Dedifferentiated amniotic fluid mesenchymal stem cell (primary cell): ENCODE measurements at regions not wholly inside any gene's neighbourhood (a gene's known extent, or its start where the extent isn't known, plus 50 kb on each side); places are given as distances from the start of the nearest gene placed in this dataset.
"Not testable (repeated sequence)": the region's sequence is repeated elsewhere in the genome, so short reads cannot be mapped to it uniquely, and the experiment has no call there.

Experiments
- DNase-seq: peaks from one replicate; pipeline ENCODE4 v3.0.0-alpha.2; 2016; ENCODE audit errors: extremely low spot score

DNA sequence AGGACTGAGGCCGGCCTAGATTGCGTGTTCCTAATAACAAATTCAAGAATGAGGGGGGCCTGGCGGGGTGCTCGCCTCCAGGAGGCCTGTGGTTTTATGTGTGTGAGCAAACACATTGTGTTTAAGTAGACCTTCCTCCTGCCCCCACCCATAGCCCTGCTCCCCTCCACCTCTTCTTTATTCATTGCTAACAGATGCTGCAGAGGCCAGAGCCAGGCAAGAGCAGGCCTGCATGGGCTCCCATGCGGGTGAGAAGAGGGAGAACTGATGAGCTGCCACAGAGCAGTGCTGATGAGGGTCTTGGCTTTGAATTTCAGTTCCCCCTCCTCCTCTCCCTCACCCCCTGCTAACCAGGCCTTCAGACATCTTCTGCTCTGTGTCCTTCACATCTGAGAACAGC, 154.6 kb downstream of the OSR1 start:
- no peak for DNase-seq

- DNase-seq, result no peak
Measured at GRCh38 chr2:19201911-19202462, 156.4 kb downstream of the OSR1 start.

- DNase-seq, result no peak
Measured at GRCh38 chr2:19198381-19198780, 160.0 kb downstream of the OSR1 start.

DNA sequence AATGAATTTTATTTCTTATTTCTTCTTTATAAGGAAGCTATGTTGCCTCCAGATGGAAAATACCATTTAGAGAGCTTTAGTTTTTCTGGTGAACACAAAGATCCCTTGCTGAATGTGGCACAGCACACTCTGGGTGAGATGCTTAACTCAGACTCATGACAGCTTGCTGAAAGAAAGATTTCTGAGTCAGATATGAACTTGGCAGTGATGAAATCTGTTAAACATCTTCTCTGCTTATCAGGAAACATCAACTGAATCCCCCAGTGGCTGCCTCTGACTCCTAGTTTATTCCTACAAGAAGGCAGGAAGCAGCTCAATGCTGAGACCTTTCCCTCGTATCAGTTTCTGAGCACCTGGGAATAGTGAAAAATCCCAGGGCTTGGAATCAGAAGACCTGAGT, 162.8 kb downstream of the OSR1 start:
- no peak for DNase-seq

DNA sequence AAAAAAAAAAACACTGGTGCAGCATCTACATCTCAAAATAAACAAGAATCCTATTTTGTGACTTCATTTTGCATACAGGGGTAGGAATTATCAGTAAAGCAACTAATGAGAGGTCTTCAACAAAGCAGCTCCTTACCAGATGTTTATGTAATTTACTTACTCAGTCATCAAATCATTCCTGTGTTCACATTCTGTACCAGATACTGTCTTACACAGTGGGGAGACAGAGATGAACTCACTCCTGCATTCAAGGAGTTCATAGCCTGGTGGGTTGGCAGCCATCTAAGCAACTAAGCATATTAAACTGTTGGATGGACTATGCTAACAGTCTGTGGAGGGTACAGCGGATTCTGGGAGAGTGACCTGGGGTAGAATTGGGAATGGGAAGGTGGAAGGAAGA, 169.0 kb downstream of the OSR1 start:
- no peak for DNase-seq

DNA sequence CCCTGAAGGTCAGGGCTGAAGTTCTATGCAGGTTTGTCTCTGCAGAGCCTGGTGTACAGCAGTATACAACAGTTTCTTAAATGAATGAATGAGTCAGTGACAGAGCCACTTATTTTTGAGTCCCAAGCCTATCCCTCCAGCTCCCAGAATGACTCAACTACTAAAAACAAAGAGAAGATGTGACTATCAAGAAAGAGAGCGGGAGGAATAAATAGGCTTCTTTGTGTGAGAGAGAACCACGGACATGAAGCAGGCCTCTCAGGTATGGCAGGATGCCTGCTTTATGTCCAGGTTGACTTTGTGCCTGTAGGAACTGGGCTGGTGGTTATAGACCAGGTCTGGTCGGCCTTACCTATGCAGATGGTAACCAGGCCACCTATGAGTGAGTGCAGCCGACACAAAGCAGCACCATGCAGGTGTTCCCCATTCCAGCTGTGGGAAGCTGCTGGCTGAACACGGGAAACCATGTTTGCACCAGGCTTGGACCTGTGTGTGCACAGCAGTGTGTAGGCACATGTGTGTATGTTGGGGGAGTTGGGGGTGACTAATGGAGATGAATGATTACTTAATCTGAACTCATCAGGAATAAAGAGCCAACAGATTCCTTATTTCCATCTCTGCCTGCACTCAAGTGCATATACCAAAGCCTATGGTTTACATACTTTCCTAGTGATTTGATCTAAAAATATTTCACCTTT, 171.0 kb downstream of the OSR1 start:
- no peak for DNase-seq

DNA sequence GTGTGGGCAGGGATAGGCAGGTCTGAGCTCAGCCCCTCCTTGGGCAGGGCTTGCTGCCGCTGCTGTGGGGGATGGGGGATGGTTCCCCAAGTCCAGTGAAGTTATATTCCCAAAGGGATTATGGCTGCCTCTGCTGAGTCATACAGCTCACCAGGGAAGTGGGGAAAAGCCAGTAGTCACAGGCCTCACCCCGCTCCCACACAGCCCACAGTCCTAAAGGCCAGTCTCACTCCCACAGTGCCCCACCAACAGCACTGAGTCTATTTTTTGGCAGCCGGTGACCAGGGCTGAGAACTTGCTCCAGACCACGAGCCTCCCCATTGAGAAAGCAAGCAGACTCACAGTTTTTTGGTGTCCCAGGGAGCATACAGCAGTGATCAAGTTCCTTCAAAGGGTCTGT, 173.3 kb downstream of the OSR1 start:
- DNase-seq, result no peak

GRCh38 chr2:19178175-19178574, 180.2 kb downstream of the OSR1 start:
- DNase-seq, result peak; percentile 42

DNA sequence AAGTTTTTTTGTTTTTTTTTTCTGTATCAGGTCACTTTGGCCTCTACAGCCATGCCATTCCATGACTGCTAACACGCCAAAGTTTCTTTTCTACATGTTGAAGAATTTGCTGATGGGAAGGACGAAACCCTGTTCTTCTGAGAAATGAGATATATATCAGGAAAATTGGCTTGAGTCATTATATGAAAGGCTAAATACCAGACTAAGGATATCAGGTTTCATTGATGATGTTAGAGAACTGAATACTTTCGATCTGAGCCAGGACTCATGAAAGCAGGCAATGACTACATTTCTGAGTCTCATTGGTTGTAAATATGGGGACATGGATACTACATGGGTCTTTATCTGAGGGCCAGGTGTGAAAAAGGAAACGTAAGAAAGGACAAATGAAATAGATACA, 181.4 kb downstream of the OSR1 start:
- DNase-seq, result peak; percentile 78

DNA sequence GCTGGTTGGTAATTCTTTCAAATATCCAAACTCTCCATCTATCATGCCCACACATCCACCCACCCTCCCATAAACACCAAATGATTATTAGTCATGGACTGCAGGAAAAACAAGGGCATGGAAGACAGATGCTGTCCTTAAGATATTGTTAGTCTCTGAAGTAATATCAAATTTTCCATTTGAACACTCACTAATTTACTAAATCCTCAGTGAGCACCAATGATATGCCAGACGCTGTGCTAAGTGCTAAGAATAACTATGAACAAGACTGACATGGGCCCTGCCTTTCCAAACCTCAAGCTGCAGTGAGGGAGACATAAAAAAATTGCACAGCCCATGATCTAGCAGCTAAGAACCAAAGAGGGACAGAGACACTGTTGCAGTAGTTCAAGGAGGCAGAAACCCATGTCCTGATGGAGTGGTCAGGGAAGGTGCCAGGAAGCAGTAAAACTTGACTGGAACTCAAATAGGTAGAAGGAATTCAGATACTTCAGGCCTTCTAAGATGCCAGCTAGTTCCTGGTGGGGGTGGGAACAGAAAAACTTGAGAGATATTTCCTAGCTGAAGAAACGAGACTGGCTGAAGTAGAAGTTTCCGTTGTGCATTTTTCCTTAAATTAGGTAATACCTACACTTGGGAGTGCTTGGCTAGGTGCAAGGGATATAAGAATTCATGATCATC, 182.1 kb downstream of the OSR1 start:
- DNase-seq, result no peak

GRCh38 chr2:19174176-19174575, 184.2 kb downstream of the OSR1 start:
- DNase-seq, result no peak

- no peak for DNase-seq
Measured at GRCh38 chr2:19171409-19171808, 187.0 kb downstream of the OSR1 start.

- no peak for DNase-seq
Measured at GRCh38 chr2:19169134-19169768, 189.2 kb downstream of the OSR1 start.

DNA sequence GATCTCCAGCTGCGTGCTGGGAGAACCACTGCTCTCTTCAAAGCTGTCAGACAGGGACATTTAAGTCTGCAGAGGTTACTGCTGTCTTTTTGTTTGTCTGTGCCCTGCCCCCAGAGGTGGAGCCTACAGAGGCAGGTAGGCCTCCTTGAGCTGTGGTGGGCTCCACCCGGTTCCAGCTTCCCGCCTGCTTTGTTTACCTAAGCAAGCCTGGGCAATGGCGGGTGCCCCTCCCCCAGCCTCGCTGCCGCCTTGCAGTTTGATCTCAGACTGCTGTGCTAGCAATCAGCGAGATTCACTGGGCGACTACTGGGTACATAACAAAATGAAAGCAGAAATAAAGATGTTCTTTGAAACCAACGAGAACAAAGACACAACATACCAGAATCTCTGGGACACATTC, 194.3 kb downstream of the OSR1 start:
- not testable (repeated sequence) for DNase-seq

GRCh38 chr2:19158896-19159295, 199.5 kb downstream of the OSR1 start:
- DNase-seq, result no peak

- no peak for DNase-seq
Measured at GRCh38 chr2:19158211-19158610, 200.2 kb downstream of the OSR1 start.

DNA sequence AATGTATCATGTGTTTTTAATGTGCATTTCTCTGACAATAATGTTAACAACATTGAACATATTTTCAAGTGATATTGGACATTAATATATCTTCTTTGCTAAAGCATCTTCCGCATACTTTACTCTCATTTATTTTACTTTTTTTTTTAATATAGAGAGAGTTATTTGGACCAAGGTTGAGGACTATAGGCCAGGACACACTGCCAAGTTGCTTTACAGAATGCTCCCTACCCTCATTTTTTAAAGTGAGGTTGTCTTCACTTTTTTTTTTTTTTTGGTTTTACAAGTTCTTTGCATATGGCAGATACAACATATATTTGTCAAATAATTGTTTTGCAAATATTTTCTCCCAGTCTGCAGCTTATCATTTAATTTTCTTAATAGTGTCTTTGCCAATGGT, 201.8 kb downstream of the OSR1 start:
- DNase-seq, result no peak

GRCh38 chr2:19150726-19151125, 207.7 kb downstream of the OSR1 start:
- DNase-seq, result no peak

GRCh38 chr2:19146867-19147266, 211.6 kb downstream of the OSR1 start:
- DNase-seq, result no peak

DNA sequence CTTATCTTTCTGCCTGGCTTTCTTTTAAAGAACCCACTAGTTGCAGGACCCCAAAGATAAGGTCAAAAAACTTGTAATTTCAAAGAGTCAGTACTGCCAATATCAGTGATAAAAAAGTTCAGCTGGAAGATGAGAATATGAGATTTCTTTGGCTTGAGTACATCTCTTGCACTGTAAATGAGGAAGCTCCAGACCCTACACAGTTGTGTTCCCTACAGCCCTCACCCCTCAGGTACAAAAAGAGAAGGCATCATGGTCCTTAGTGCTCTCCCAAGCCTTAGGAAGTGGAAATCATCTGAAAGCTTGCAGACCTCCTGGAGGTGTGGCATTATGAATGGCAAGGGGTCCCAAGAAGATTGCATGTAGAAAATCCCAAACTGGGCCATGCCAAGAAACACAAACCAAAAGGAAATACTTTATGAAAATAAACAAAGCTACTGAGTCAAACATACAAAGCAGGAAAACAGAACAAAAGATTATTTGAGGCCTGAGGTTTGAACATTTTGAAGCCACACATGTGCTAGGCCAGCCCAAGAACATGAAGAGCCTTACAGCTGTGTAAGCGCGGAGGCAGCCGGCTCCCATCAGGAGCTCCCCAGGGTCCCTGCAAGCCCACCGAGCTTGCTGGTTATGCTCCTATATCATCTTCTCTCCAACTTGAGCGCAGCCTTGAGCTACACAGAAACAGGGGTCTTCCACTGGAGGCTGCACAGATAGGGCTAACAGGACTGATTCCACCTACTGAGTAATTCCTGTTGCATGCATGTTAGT, 217.0 kb downstream of the OSR1 start:
- no peak for DNase-seq

- peak; percentile 73 for DNase-seq
Measured at GRCh38 chr2:19140463-19141208, 217.8 kb downstream of the OSR1 start.
